Esophagus muscularis mucosa (tissue), 4 donors: ENCODE measurements at regions not wholly inside any gene's neighbourhood (a gene's known extent, or its start where the extent isn't known, plus 50 kb on each side); places are given as distances from the start of the nearest gene placed in this dataset.

ENCODE experiments used
- DNase-seq: peaks from one replicate; pipeline ENCODE4 v3.0.0-alpha.2; 2017; ENCODE audit errors: extremely low spot score
- H3K27ac ChIP-seq, 4 donors: fragments of 200-600 bp; sonication (generic); replicated peaks in 1 of 4; 1 replicate in 3 of 4; 2 replicates in 1 of 4; pipeline ENCODE4 v1.5.1; 2016 to 2019; ENCODE audit warnings: mild to moderate bottlenecking in 1 of 4
- H3K27me3 ChIP-seq, 4 donors: fragments of 200-600 bp; sonication (generic); one replicate each; pipeline versions ENCODE4 v1.5.1 to v1.6.0; 2016 to 2019
- H3K36me3 ChIP-seq, 4 donors: fragments of 200-600 bp; sonication (generic); one replicate each; pipeline ENCODE4 v1.5.1; 2016 to 2019
- H3K4me1 ChIP-seq, 4 donors: fragments of 200-600 bp; sonication (generic); one replicate each; pipeline ENCODE4 v1.5.1; 2016 to 2019
- H3K4me3 ChIP-seq, 4 donors: fragments of 200-600 bp; sonication (generic); 1 replicate in 2 of 4; 2 replicates in 2 of 4; pipeline ENCODE4 v1.5.1; 2016 to 2019; ENCODE audit warnings: mild to moderate bottlenecking in 4 of 4, moderate library complexity in 1 of 4
- H3K9me3 ChIP-seq, 4 donors: fragments of 200-600 bp; sonication (generic); 1 replicate in 3 of 4; 2 replicates in 1 of 4; pipeline ENCODE4 v1.5.1; 2016 to 2019
- CTCF ChIP-seq, 3 experiments: fragments of 200-600 bp in 2 of 3; fragments of 450-650 bp in 1 of 3; sonication (generic) in 2 of 3; IDR thresholded peaks; one replicate each; pipeline ENCODE4 v1.5.1; 2017 to 2019; ENCODE audit warnings: antibody characterized with exemption in 3 of 3, mild to moderate bottlenecking in 2 of 3, moderate library complexity in 1 of 3
- EP300 ChIP-seq: sonication (generic); formaldehyde crosslinking; IDR thresholded peaks from one replicate; pipeline ENCODE4 v1.6.1; 2017; ENCODE audit warnings: antibody characterized with exemption
- POLR2A ChIP-seq: fragments of 450-650 bp; IDR thresholded peaks from one replicate; pipeline ENCODE4 v1.6.1; 2017; ENCODE audit warnings: antibody characterized with exemption, moderate library complexity, mild to moderate bottlenecking, low read depth
- POLR2AphosphoS5 ChIP-seq, 2 donors: sonication (generic); formaldehyde crosslinking; IDR thresholded peaks; one replicate each; pipeline ENCODE4 v1.6.1; 2017; ENCODE audit warnings: antibody characterized with exemption in 2 of 2
- WGBS: methylation state at CpG from one replicate; pipeline ENCODE4 v1.1.5; 2018; 5-methylcytosine and 5-hydroxymethylcytosine counted together
- intact Hi-C: fragments of 100-400 bp; cut with DNase I; formaldehyde crosslinking; loops from one replicate; pipeline ENCODE4 v1.15.1; 2023

- no peaks in the 10 kb centered on the region for H3K36me3 ChIP-seq
- DNase-seq: no peak
- TF ChIP-seq POLR2AphosphoS5 (IDR thresholded peaks at IDR 0.05) (no peak), EP300 (no peak), POLR2A (no peak), CTCF (IDR thresholded peaks at IDR 0.05) (no peak)
- no peak overlapping the region for H3K4me3 ChIP-seq
- peaks cover 0 to 46% (median 10%) of the 10 kb centered on the region in 4 donors for H3K27me3 ChIP-seq
- peaks cover 0 to 16% (median 8%) of the 10 kb centered on the region in 4 donors for H3K4me1 ChIP-seq
- intact Hi-C loops: loop anchor here (10.0 kb wide), 1 partner anchor 188 kb away; the partner anchor contains the start of gene ZNF618
- H3K27ac ChIP-seq: no peak overlapping the region
- no peaks in the 10 kb centered on the region for H3K9me3 ChIP-seq
- WGBS: 21% methylated on average over 4 of the region's 4 CpGs
Measured at GRCh38 chr9:113687107-113687679, 188.9 kb upstream of the ZNF618 start.

- intact Hi-C loops: loop anchor here (10.0 kb wide), 1 partner anchor 187 kb away; the partner anchor contains the start of gene ZNF618
- 14% methylated on average over 26 of the region's 40 CpGs for WGBS
- DNase-seq: no peak
Measured at GRCh38 chr9:113687680-113688371, 188.3 kb upstream of the ZNF618 start.

DNA sequence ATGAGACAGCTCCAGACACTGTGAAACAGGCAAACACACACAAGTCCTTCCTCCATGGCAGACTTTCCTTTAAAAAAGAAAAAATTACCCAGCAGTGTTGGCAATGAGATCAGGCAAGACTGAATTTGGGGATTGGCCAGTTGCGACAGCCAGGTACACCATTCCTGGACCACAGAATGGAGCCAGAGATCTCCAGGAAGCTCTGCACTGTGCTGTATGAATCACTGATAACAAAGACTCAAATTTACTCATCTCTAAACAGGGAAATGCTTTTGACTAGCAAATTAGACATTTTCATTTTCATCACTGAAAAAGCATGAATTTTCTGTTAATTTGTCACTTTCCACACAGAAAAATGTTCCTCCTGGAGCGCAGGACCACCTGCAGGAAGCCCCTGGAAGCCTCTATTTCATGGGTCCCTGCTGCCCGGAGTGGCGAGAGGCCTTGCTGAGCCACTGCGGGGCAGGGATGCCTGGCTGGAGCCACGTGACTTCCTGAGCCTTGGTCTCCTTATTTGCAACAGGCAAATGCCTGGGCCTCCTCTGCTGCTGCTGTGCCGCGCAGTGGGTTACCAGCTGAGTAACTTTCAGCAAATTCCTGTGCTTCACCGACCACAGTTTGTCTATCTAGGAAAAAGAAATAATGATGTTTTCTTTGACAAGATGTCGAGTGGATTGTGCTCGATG is 185.9 kb upstream of the ZNF618 start:
- WGBS: 77% methylated on average over 11 of the region's 11 CpGs

More at GRCh38 chr9:113687680-113688371, 188.3 kb upstream of the ZNF618 start:
- H3K27ac ChIP-seq: no peak overlapping the region
- peaks cover 0 to 10% (median 8%) of the 10 kb centered on the region in 4 donors for H3K4me1 ChIP-seq
- TF ChIP-seq POLR2AphosphoS5 (IDR thresholded peaks at IDR 0.05): no peak
- TF ChIP-seq CTCF (IDR thresholded peaks at IDR 0.05): no peak
- TF ChIP-seq POLR2A: no peak
- no peak for TF ChIP-seq EP300
- H3K36me3 ChIP-seq: no peaks in the 10 kb centered on the region
- H3K9me3 ChIP-seq: no peaks in the 10 kb centered on the region
- peaks cover 0 to 48% (median 10%) of the 10 kb centered on the region in 4 donors for H3K27me3 ChIP-seq
- H3K4me3 ChIP-seq: peak overlapping the region in 2 of 4 donors; percentile 3 to 18

GRCh38 chr9:113692256-113692655 is 183.9 kb upstream of the ZNF618 start:
- Histone ChIP-seq H3K9me3 (no peaks in the 10 kb centered on the region), H3K4me1 (peaks cover 0 to 9% (median 8%) of the 10 kb centered on the region in 4 donors), H3K4me3 (no peak overlapping the region), H3K36me3 (no peaks in the 10 kb centered on the region), H3K27ac (no peak overlapping the region), H3K27me3 (peaks cover 0 to 50% (median 10%) of the 10 kb centered on the region in 4 donors)
- no peak for DNase-seq
- 74% methylated on average over 2 of the region's 2 CpGs for WGBS
- intact Hi-C loops: no loop called here
- TF ChIP-seq CTCF (IDR thresholded peaks at IDR 0.05): no peak
- TF ChIP-seq POLR2A: no peak
- no peak for TF ChIP-seq POLR2AphosphoS5 (IDR thresholded peaks at IDR 0.05)
- TF ChIP-seq EP300: no peak

More for the DNA sequence above, 185.9 kb upstream of the ZNF618 start:
- intact Hi-C loops: no loop called here
- Histone ChIP-seq H3K27me3 (peaks cover 0 to 53% (median 10%) of the 10 kb centered on the region in 4 donors), H3K27ac (no peak overlapping the region), H3K9me3 (no peaks in the 10 kb centered on the region), H3K4me3 (no peak overlapping the region), H3K36me3 (no peaks in the 10 kb centered on the region), H3K4me1 (peaks cover 0 to 10% (median 8%) of the 10 kb centered on the region in 4 donors)
- DNase-seq: no peak
- TF ChIP-seq EP300: no peak

DNA sequence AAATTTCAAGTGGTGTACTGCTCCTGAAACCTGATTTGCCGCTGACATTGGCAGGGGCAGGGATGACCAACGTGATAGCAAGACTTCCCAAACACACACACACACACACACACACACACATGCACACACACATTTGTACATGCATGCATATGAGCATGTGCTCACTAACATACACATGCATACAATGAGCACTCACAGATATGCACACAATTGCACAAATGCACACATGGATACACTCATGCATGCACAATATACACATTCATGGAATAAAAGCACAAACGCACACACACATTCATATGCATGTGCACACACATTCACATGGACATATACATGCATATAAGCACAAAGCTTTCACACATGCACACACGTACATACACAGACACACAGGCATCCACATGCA is 181.2 kb upstream of the ZNF618 start:
- intact Hi-C loops: no loop called here
- no peaks in the 10 kb centered on the region for H3K9me3 ChIP-seq
- peaks cover 0 to 38% (median 0%) of the 10 kb centered on the region in 4 donors for H3K27me3 ChIP-seq
- H3K27ac ChIP-seq: no peak overlapping the region
- WGBS: 88% methylated on average over 4 of the region's 4 CpGs
- TF ChIP-seq POLR2AphosphoS5 (IDR thresholded peaks at IDR 0.05) (no peak), CTCF (IDR thresholded peaks at IDR 0.05) (no peak), EP300 (no peak), POLR2A (no peak)
- H3K4me3 ChIP-seq: no peak overlapping the region
- H3K4me1 ChIP-seq: no peaks in the 10 kb centered on the region
- DNase-seq: no peak
- no peaks in the 10 kb centered on the region for H3K36me3 ChIP-seq
